ENCODE measurements at regions not wholly inside any gene's neighbourhood (a gene's known extent, or its start where the extent isn't known, plus 50 kb on each side); places are given as distances from the start of the nearest gene placed in this dataset.

- peaks cover 3 to 5% of the 10 kb centered on the region in 2 donors for H3K27me3 Mint-ChIP-seq
- H3K36me3 ChIP-seq (ENCODE audit: control insufficient read depth in 2 of 2, extremely low read depth in 1 of 2, insufficient read depth in 1 of 2, low read length in 1 of 2): no peaks in the 10 kb centered on the region
- ChIA-PET CTCF (interaction anchor here in 1 of 2 donors (0.7 kb wide), 1 partner anchor 1170 kb away, joined by 4 read pairs; no protein-coding TSS in a partner anchor), POLR2A (no interaction called here)
- H3K27ac ChIP-seq (ENCODE audit: low read length): no peak overlapping the region
- H3K4me1 Mint-ChIP-seq: no peaks in the 10 kb centered on the region
- DNase-seq: no peak
- H3K9me3 Mint-ChIP-seq: no peaks in the 10 kb centered on the region
- peaks cover 0 to 7% of the 10 kb centered on the region in 2 experiments for H3K27me3 ChIP-seq (replicated peaks in 1 of 2; ENCODE audit: control insufficient read depth in 2 of 2, extremely low read depth in 1 of 2, insufficient read depth in 2 of 2, low read length in 1 of 2)
- no peak for ATAC-seq (replicated peaks in 1 of 4)
- no peaks in the 10 kb centered on the region for H3K4me1 ChIP-seq (ENCODE audit: control insufficient read depth in 1 of 2, extremely low read depth in 1 of 2, insufficient read depth in 2 of 2, low read length in 2 of 2)
- no peak overlapping the region for H3K4me3 ChIP-seq (ENCODE audit: control insufficient read depth in 1 of 2, extremely low read depth in 1 of 2, low read length in 1 of 2)
- no peaks in the 10 kb centered on the region for H3K9me3 ChIP-seq
- no peak overlapping the region for H3K4me3 Mint-ChIP-seq
- H3K36me3 Mint-ChIP-seq: no peaks in the 10 kb centered on the region
- H3K27ac Mint-ChIP-seq: no peak overlapping the region
- WGBS (ENCODE audit: insufficient coverage): no CpG with 5 or more reads among the region's 1 CpG
Measured at GRCh38 chr5:74461251-74461650, 179.3 kb downstream of the ENC1 start.

GRCh38 chr5:74460694-74461093 is 179.8 kb downstream of the ENC1 start:
- no peak for DNase-seq
- no peak overlapping the region for H3K4me3 ChIP-seq (ENCODE audit: control insufficient read depth in 1 of 2, extremely low read depth in 1 of 2, low read length in 1 of 2)

DNA sequence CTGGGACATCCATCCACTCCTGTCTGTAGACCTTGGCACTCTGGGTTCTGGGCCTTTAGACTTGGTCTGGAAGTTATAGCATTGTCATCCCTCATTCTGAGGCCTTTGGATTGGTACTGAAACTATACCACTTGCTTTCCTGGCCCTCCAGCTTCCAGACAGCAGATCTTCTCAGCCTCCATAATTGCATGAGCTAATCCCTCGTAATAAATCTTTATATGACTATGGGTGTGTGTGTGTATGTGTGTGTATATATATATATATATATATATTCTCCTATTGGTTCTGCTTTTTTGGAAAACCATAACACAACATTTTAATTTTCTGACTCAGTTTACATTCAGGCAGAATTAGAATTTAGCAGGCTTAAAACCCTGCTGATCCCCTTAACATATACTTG is 180.5 kb downstream of the ENC1 start:
- no peaks in the 10 kb centered on the region for H3K4me1 Mint-ChIP-seq
- no peaks in the 10 kb centered on the region for H3K36me3 Mint-ChIP-seq
- Histone ChIP-seq H3K4me3 (ENCODE audit: control insufficient read depth in 1 of 2, extremely low read depth in 1 of 2, low read length in 1 of 2) (no peak overlapping the region), H3K4me1 (ENCODE audit: control insufficient read depth in 1 of 2, extremely low read depth in 1 of 2, insufficient read depth in 2 of 2, low read length in 2 of 2) (no peaks in the 10 kb centered on the region), H3K27me3 (replicated peaks in 1 of 2; ENCODE audit: control insufficient read depth in 2 of 2, extremely low read depth in 1 of 2, insufficient read depth in 2 of 2, low read length in 1 of 2) (peaks cover 0 to 7% of the 10 kb centered on the region in 2 experiments), H3K27ac (ENCODE audit: low read length) (no peak overlapping the region), H3K36me3 (ENCODE audit: control insufficient read depth in 2 of 2, extremely low read depth in 1 of 2, insufficient read depth in 1 of 2, low read length in 1 of 2) (no peaks in the 10 kb centered on the region), H3K9me3 (no peaks in the 10 kb centered on the region)
- H3K27ac Mint-ChIP-seq: no peak overlapping the region
- ATAC-seq (replicated peaks in 1 of 4) (no peak), DNase-seq (no peak)
- CTCF ChIA-PET: no interaction called here
- H3K4me3 Mint-ChIP-seq: no peak overlapping the region
- peaks cover 3 to 9% of the 10 kb centered on the region in 2 donors for H3K27me3 Mint-ChIP-seq
- POLR2A ChIA-PET: no interaction called here
- WGBS (ENCODE audit: insufficient coverage): no CpG with 5 or more reads among the region's 1 CpG
- H3K9me3 Mint-ChIP-seq: no peaks in the 10 kb centered on the region

More at GRCh38 chr5:74460694-74461093, 179.8 kb downstream of the ENC1 start:
- Mint-ChIP-seq H3K27ac (no peak overlapping the region), H3K36me3 (no peaks in the 10 kb centered on the region), H3K4me3 (no peak overlapping the region), H3K27me3 (peaks cover 3 to 9% of the 10 kb centered on the region in 2 donors), H3K9me3 (no peaks in the 10 kb centered on the region), H3K4me1 (no peaks in the 10 kb centered on the region)
- ChIA-PET CTCF (no interaction called here), POLR2A (no interaction called here)
- WGBS (ENCODE audit: insufficient coverage): no CpG with 5 or more reads among the region's 3 CpGs
- ATAC-seq (replicated peaks in 1 of 4): no peak
- H3K27me3 ChIP-seq (replicated peaks in 1 of 2; ENCODE audit: control insufficient read depth in 2 of 2, extremely low read depth in 1 of 2, insufficient read depth in 2 of 2, low read length in 1 of 2): peaks cover 0 to 7% of the 10 kb centered on the region in 2 experiments
- no peaks in the 10 kb centered on the region for H3K4me1 ChIP-seq (ENCODE audit: control insufficient read depth in 1 of 2, extremely low read depth in 1 of 2, insufficient read depth in 2 of 2, low read length in 2 of 2)
- H3K36me3 ChIP-seq (ENCODE audit: control insufficient read depth in 2 of 2, extremely low read depth in 1 of 2, insufficient read depth in 1 of 2, low read length in 1 of 2): no peaks in the 10 kb centered on the region
- H3K27ac ChIP-seq (ENCODE audit: low read length): no peak overlapping the region
- no peaks in the 10 kb centered on the region for H3K9me3 ChIP-seq

DNA sequence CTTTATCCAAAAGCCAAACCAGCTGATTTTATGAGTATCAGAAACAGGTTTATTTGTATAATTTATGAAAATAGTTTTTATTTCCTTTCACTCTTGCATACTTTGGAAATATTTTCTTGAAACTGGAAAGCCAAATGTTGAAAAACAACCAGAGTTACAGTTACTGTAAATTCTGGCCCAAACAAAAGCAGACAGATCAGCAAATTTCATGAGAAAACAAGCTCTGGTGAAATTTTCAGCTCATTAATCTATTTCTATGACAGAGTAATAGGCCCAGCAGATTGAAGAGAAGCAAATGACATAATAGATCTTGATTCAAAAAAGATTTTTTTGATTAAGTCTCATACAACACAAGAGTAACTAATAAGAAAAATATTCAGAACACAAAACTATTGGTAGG is 182.7 kb downstream of the ENC1 start:
- Mint-ChIP-seq H3K9me3 (no peaks in the 10 kb centered on the region), H3K27me3 (peaks cover 6 to 9% of the 10 kb centered on the region in 2 donors), H3K36me3 (no peaks in the 10 kb centered on the region), H3K4me1 (no peaks in the 10 kb centered on the region), H3K4me3 (no peak overlapping the region), H3K27ac (no peak overlapping the region)
- ChIA-PET CTCF (no interaction called here), POLR2A (interaction anchor here in 1 of 2 donors (0.5 kb wide), 1 partner anchor 231 kb away, joined by 6 read pairs; no protein-coding TSS in a partner anchor)
- no peaks in the 10 kb centered on the region for H3K9me3 ChIP-seq
- no peak overlapping the region for H3K4me3 ChIP-seq (ENCODE audit: control insufficient read depth in 1 of 2, extremely low read depth in 1 of 2, low read length in 1 of 2)
- H3K27me3 ChIP-seq (replicated peaks in 1 of 2; ENCODE audit: control insufficient read depth in 2 of 2, extremely low read depth in 1 of 2, insufficient read depth in 2 of 2, low read length in 1 of 2): peaks cover 0 to 4% of the 10 kb centered on the region in 2 experiments
- no peak for DNase-seq
- ATAC-seq (replicated peaks in 1 of 4): no peak
- no peaks in the 10 kb centered on the region for H3K36me3 ChIP-seq (ENCODE audit: control insufficient read depth in 2 of 2, extremely low read depth in 1 of 2, insufficient read depth in 1 of 2, low read length in 1 of 2)
- H3K27ac ChIP-seq (ENCODE audit: low read length): no peak overlapping the region
- H3K4me1 ChIP-seq (ENCODE audit: control insufficient read depth in 1 of 2, extremely low read depth in 1 of 2, insufficient read depth in 2 of 2, low read length in 2 of 2): no peaks in the 10 kb centered on the region

DNA sequence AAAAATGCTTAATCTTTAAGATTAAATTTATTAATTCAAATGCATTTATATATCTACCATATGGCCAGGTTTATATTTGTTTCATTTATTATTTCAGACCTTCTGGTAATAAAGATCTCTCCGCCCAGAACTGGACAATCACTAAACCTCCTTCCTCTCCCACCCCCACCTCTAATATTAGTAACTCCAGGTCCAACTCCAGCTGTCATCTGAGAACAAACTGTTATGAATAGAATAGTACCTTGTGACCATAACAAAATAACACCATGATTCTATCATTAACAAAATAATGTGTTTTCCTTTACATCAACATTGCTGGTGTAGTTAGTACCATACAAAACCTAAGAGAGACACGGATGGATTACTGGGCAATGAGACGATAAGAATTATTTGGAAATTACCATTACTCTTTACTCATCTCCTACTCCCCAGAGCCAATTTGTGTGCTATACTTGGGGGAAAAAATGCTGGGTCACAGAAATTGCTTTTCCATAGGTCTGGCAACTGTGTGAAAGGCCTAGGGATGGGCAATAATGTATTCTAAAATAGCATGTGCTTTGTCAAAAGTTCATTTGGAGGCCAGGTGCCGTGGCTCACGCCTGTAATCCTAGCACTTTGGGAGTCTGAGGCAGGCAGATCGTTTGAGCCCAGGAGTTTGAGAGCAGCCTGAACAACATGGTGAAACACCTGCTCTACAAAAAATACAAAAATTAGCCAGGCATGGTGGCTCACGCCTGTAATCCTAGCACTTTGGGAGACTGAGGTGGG is 186.1 kb downstream of the ENC1 start:
- WGBS (ENCODE audit: insufficient coverage): 69% methylated on average over 4 of the region's 7 CpGs
- DNase-seq: no peak
- no peak overlapping the region for H3K27ac ChIP-seq (ENCODE audit: low read length)
- no peak overlapping the region for H3K4me3 ChIP-seq (ENCODE audit: control insufficient read depth in 1 of 2, extremely low read depth in 1 of 2, low read length in 1 of 2)
- ATAC-seq (replicated peaks in 1 of 4): no peak
- Mint-ChIP-seq H3K4me1 (no peaks in the 10 kb centered on the region), H3K27me3 (peaks cover 8 to 11% of the 10 kb centered on the region in 2 donors), H3K9me3 (no peaks in the 10 kb centered on the region), H3K27ac (no peak overlapping the region), H3K36me3 (no peaks in the 10 kb centered on the region), H3K4me3 (no peak overlapping the region)
- no peaks in the 10 kb centered on the region for H3K36me3 ChIP-seq (ENCODE audit: control insufficient read depth in 2 of 2, extremely low read depth in 1 of 2, insufficient read depth in 1 of 2, low read length in 1 of 2)
- no peaks in the 10 kb centered on the region for H3K9me3 ChIP-seq
- H3K4me1 ChIP-seq (ENCODE audit: control insufficient read depth in 1 of 2, extremely low read depth in 1 of 2, insufficient read depth in 2 of 2, low read length in 2 of 2): no peaks in the 10 kb centered on the region
- POLR2A ChIA-PET: no interaction called here
- H3K27me3 ChIP-seq (replicated peaks in 1 of 2; ENCODE audit: control insufficient read depth in 2 of 2, extremely low read depth in 1 of 2, insufficient read depth in 2 of 2, low read length in 1 of 2): peaks cover 0 to 2% of the 10 kb centered on the region in 2 experiments
- CTCF ChIA-PET: no interaction called here

DNA sequence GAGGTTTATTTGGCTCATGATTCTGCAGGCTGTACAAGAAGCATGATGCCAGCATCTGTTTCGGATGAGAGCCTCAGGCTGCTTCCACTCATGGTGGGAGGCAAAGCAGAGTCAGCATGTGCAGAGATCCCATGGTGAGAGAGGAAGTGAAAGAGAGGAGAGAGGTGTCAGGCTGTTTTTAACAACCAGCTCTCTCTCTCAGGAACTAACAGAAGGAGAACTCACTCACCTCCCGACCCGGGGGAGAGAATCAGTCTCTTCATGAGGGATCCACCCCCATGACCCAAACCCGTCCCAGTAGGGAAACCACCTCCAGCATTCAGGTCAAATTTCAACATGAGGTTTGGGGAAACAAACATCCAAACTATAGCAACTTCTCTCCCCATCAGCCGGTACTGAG is 187.7 kb downstream of the ENC1 start:
- Mint-ChIP-seq H3K27me3 (peaks cover 8 to 11% of the 10 kb centered on the region in 2 donors), H3K36me3 (no peaks in the 10 kb centered on the region), H3K9me3 (no peaks in the 10 kb centered on the region), H3K4me3 (no peak overlapping the region), H3K4me1 (no peaks in the 10 kb centered on the region), H3K27ac (no peak overlapping the region)
- peak in 1 of 35 experiments; percentile 8 for DNase-seq
- Histone ChIP-seq H3K9me3 (no peaks in the 10 kb centered on the region), H3K4me3 (ENCODE audit: control insufficient read depth in 1 of 2, extremely low read depth in 1 of 2, low read length in 1 of 2) (no peak overlapping the region), H3K36me3 (ENCODE audit: control insufficient read depth in 2 of 2, extremely low read depth in 1 of 2, insufficient read depth in 1 of 2, low read length in 1 of 2) (no peaks in the 10 kb centered on the region), H3K27me3 (replicated peaks in 1 of 2; ENCODE audit: control insufficient read depth in 2 of 2, extremely low read depth in 1 of 2, insufficient read depth in 2 of 2, low read length in 1 of 2) (peaks cover 0 to 2% of the 10 kb centered on the region in 2 experiments), H3K27ac (ENCODE audit: low read length) (no peak overlapping the region), H3K4me1 (ENCODE audit: control insufficient read depth in 1 of 2, extremely low read depth in 1 of 2, insufficient read depth in 2 of 2, low read length in 2 of 2) (no peaks in the 10 kb centered on the region)
- ATAC-seq (replicated peaks in 1 of 4): no peak
- WGBS (ENCODE audit: insufficient coverage): 80% methylated on average over 3 of the region's 5 CpGs
- ChIA-PET CTCF (no interaction called here), POLR2A (no interaction called here)

Measured in T-cell (primary cell).